SK-N-SH (cell line): ENCODE measurements at regions not wholly inside any gene's neighbourhood (a gene's known extent, or its start where the extent isn't known, plus 50 kb on each side); places are given as distances from the start of the nearest gene placed in this dataset.

Source experiments
- CTCF ChIA-PET: fragments of 300-600, 350-600 bp; formaldehyde crosslinking; extraction: SDS; loops from one replicate; lab custom pipeline; 2021; lab: Yijun Ruan, JAX
- POLR2A ChIA-PET: fragments of 350-600 bp; sonication (Branson Sonifier 250); formaldehyde crosslinking; extraction: SDS; loops from one replicate; lab custom pipeline; 2020; ENCODE audit warnings: antibody characterized with exemption, inconsistent platforms; lab: Yijun Ruan, JAX
- DNase-seq: peaks from one replicate; pipeline ENCODE4 v3.0.0; 2012
- H2AFZ ChIP-seq: fragments of 200-600 bp; sonication (generic); 2 replicates; pipeline ENCODE4 v1.8.1; 2016; ENCODE audit warnings: antibody characterized with exemption, mild to moderate bottlenecking, low read depth
- H3F3A ChIP-seq: fragments of 200-600 bp; sonication (generic); replicated peaks from 2 replicates; pipeline ENCODE3; 2016; ENCODE audit warnings: antibody characterized with exemption, mild to moderate bottlenecking; ENCODE audit not compliant: insufficient read depth
- H3K27ac ChIP-seq, 2 experiments: fragments of 200-500 bp in 1 of 2; fragments of 200-600 bp in 1 of 2; sonication (Bioruptor generic) in 1 of 2; sonication (generic), shearing (Covaris generic) in 1 of 2; 2 replicates each; pipeline versions ENCODE4 v1.5.1 to v1.6.1; 2014 to 2016; ENCODE audit warnings: low read depth in 2 of 2, inconsistent platforms in 1 of 2, low read length in 1 of 2, mild to moderate bottlenecking in 1 of 2, mixed read lengths in 1 of 2
- H3K27me3 ChIP-seq: fragments of 200-600 bp; sonication (generic), shearing (Covaris generic); 2 replicates; pipeline ENCODE4 v1.6.1; 2016; ENCODE audit warnings: mixed run types; ENCODE audit not compliant: insufficient read depth
- H3K36me3 ChIP-seq, 2 experiments: fragments of 200-500 bp in 1 of 2; fragments of 200-600 bp in 1 of 2; sonication (Bioruptor generic) in 1 of 2; sonication (generic) in 1 of 2; replicated peaks in 1 of 2; 2 replicates each; pipeline versions ENCODE3 to v1.5.1; 2014 to 2016; ENCODE audit warnings: low read length in 1 of 2, mild to moderate bottlenecking in 1 of 2; ENCODE audit not compliant: insufficient read depth in 2 of 2, control insufficient read depth in 1 of 2
- H3K4me1 ChIP-seq, 2 experiments: fragments of 200-500 bp in 1 of 2; fragments of 200-600 bp in 1 of 2; sonication (Bioruptor generic) in 1 of 2; sonication (generic), shearing (Covaris generic) in 1 of 2; 2 replicates each; pipeline versions ENCODE4 v1.5.1 to v1.6.1; 2014 to 2016; ENCODE audit warnings: low read depth in 1 of 2, low read length in 1 of 2, mixed run types in 1 of 2; ENCODE audit not compliant: insufficient read depth in 2 of 2, control insufficient read depth in 1 of 2
- H3K4me2 ChIP-seq: fragments of 200-600 bp; sonication (generic), shearing (Covaris generic); 2 replicates; pipeline ENCODE4 v1.6.1; 2017; ENCODE audit warnings: mixed run types
- H3K4me3 ChIP-seq, 2 experiments: fragments of 200-500 bp in 1 of 2; fragments of 200-600 bp in 1 of 2; sonication (Bioruptor generic) in 1 of 2; sonication (generic), shearing (Covaris generic) in 1 of 2; 2 replicates each; pipeline versions ENCODE4 v1.5.1 to v1.8.1; 2014 to 2016; ENCODE audit warnings: low read depth in 2 of 2, inconsistent platforms in 1 of 2, low read length in 1 of 2, mild to moderate bottlenecking in 1 of 2, mixed read lengths in 1 of 2, moderate library complexity in 1 of 2
- H3K79me2 ChIP-seq: fragments of 200-600 bp; sonication (generic); 2 replicates; pipeline ENCODE4 v1.8.1; 2017; ENCODE audit warnings: mild to moderate bottlenecking; ENCODE audit not compliant: insufficient read depth
- H3K9ac ChIP-seq: fragments of 200-600 bp; sonication (generic); 2 replicates; pipeline ENCODE4 v1.6.1; 2017; ENCODE audit warnings: mixed run types
- H3K9me2 ChIP-seq: fragments of 200-600 bp; sonication (generic); 2 replicates; pipeline ENCODE4 v1.6.1; 2017; ENCODE audit warnings: mixed run types
- H3K9me3 ChIP-seq: fragments of 200-600 bp; sonication (generic); 2 replicates; pipeline ENCODE4 v1.6.1; 2017; ENCODE audit warnings: mixed run types, mild to moderate bottlenecking, moderate library complexity
- H4K20me1 ChIP-seq: fragments of 200-600 bp; sonication (generic); 2 replicates; pipeline ENCODE4 v1.6.1; 2017; ENCODE audit warnings: mild to moderate bottlenecking, mixed run types; ENCODE audit not compliant: insufficient read depth
- CHD2 ChIP-seq: fragments of 150-350 bp; IDR thresholded peaks from 2 replicates; pipeline ENCODE4 v1.6.1; 2018; ENCODE audit warnings: low read length; ENCODE audit not compliant: partially characterized antibody
- ELF1 ChIP-seq: IDR thresholded peaks from 2 replicates; pipeline ENCODE4 v1.4.0; 2012
- FOSL2 ChIP-seq: IDR thresholded peaks from 2 replicates; pipeline ENCODE4 v1.4.0; 2012; ENCODE audit warnings: low read depth, mild to moderate bottlenecking, moderate library complexity, borderline replicate concordance
- FOXJ3 ChIP-seq: sonication (generic); formaldehyde crosslinking; IDR thresholded peaks from 2 replicates; pipeline ENCODE4 v1.5.1; 2020; ENCODE audit warnings: mild to moderate bottlenecking, missing genetic modification reagents
- GABPA ChIP-seq: IDR thresholded peaks from 2 replicates; pipeline ENCODE4 v1.4.0; 2012; ENCODE audit warnings: low read depth, mild to moderate bottlenecking
- NFIC ChIP-seq: IDR thresholded peaks from 2 replicates; pipeline ENCODE4 v1.4.0; 2012; ENCODE audit warnings: borderline replicate concordance
- NRF1 ChIP-seq: IDR thresholded peaks from 2 replicates; pipeline ENCODE4 v1.6.1; 2012; ENCODE audit warnings: low read depth, mild to moderate bottlenecking, low read length
- SIN3A ChIP-seq: IDR thresholded peaks from 2 replicates; pipeline ENCODE4 v1.6.1; 2012; ENCODE audit warnings: low read depth, mild to moderate bottlenecking, low read length, moderate library complexity, borderline replicate concordance
- TAF1 ChIP-seq: IDR thresholded peaks from 2 replicates; pipeline ENCODE4 v1.6.1; 2012; ENCODE audit warnings: low read depth, mild to moderate bottlenecking, low read length, moderate library complexity, borderline replicate concordance
- TEAD4 ChIP-seq: IDR thresholded peaks from 2 replicates; pipeline ENCODE4 v1.4.0; 2012; ENCODE audit warnings: mild to moderate bottlenecking, borderline replicate concordance; ENCODE audit not compliant: insufficient read depth
- USF1 ChIP-seq: IDR thresholded peaks from 2 replicates; pipeline ENCODE4 v1.4.0; 2012; ENCODE audit warnings: low read depth, borderline replicate concordance
- WGBS: methylation state at CpG from one replicate; pipeline ENCODE4 v1.1.6; 2017; ENCODE audit warnings: low lambda C conversion rate; 5-methylcytosine and 5-hydroxymethylcytosine counted together
- TF ChIP-seq, protein P1 (sequence below): fragments of 150-350 bp; IDR thresholded peaks from 2 replicates; pipeline ENCODE4 v1.6.1; 2016; ENCODE audit warnings: mild to moderate bottlenecking, low read depth, low read length

DNA sequence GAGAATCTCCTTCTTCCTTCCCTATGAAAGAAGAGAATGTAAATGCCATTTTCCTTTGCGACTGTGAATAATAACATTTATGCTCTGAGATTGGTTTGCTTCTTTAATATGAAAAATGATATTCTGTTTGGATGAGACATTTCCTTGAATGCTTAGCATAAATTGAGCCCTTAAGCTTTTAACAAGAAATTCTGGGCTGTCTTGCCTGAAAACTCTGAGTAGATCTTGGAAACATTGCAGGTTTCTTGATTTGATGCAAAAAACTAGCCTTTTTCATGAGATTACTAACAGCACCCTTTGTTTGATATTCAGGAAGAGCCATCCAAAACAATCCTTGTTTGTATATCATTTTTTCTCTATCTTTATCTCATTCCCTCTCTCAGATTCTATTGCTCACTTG, 272.5 kb downstream of the TMEM38B start:
- H3K36me3 ChIP-seq: no peaks in the 10 kb centered on the region
- CTCF ChIA-PET: interaction anchor here (1.2 kb wide), 1 partner anchor 125 kb away, joined by 3 read pairs; no protein-coding TSS in a partner anchor
- H3K9me3 ChIP-seq: no peaks in the 10 kb centered on the region
- no peaks in the 10 kb centered on the region for H3K9me2 ChIP-seq
- H2AFZ ChIP-seq: no peak overlapping the region
- H3K9ac ChIP-seq: no peak overlapping the region
- H3F3A ChIP-seq: no peaks in the 10 kb centered on the region
- no peak overlapping the region for H3K4me3 ChIP-seq
- no peaks in the 10 kb centered on the region for H4K20me1 ChIP-seq
- TF ChIP-seq USF1 (no peak), FOXJ3 (no peak), SIN3A (no peak)
- TF ChIP-seq, all 33 proteins: peak for 0
- DNase-seq: no peak
- Histone ChIP-seq H3K79me2 (no peaks in the 10 kb centered on the region), H3K27ac (no peak overlapping the region), H3K4me1 (no peaks in the 10 kb centered on the region), H3K4me2 (no peak overlapping the region), H3K27me3 (no peaks in the 10 kb centered on the region)
- 41% methylated on average over 1 of the region's 1 CpG for WGBS
- POLR2A ChIA-PET: no interaction called here

- no peak for DNase-seq
- no peaks in the 10 kb centered on the region for H4K20me1 ChIP-seq
- 16% methylated on average over 1 of the region's 1 CpG for WGBS
- H3K9ac ChIP-seq: no peak overlapping the region
- no peaks in the 10 kb centered on the region for H3K9me2 ChIP-seq
- no peaks in the 10 kb centered on the region for H3K79me2 ChIP-seq
- no peaks in the 10 kb centered on the region for H3K27me3 ChIP-seq
- H3K4me3 ChIP-seq: no peak overlapping the region
- H2AFZ ChIP-seq: no peak overlapping the region
- H3K4me2 ChIP-seq: no peak overlapping the region
- no peaks in the 10 kb centered on the region for H3K36me3 ChIP-seq
- CTCF ChIA-PET: interaction anchor here (1.2 kb wide), 1 partner anchor 125 kb away, joined by 3 read pairs; no protein-coding TSS in a partner anchor
- TF ChIP-seq NFIC (no peak), NRF1 (no peak), TEAD4 (no peak), ELF1 (no peak)
- no peaks in the 10 kb centered on the region for H3F3A ChIP-seq
- no peaks in the 10 kb centered on the region for H3K4me1 ChIP-seq
- POLR2A ChIA-PET: no interaction called here
- H3K9me3 ChIP-seq: no peaks in the 10 kb centered on the region
- H3K27ac ChIP-seq: no peak overlapping the region
These were observed 272.9 kb downstream of the TMEM38B start for GRCh38 chr9:105967248-105967647.

DNA sequence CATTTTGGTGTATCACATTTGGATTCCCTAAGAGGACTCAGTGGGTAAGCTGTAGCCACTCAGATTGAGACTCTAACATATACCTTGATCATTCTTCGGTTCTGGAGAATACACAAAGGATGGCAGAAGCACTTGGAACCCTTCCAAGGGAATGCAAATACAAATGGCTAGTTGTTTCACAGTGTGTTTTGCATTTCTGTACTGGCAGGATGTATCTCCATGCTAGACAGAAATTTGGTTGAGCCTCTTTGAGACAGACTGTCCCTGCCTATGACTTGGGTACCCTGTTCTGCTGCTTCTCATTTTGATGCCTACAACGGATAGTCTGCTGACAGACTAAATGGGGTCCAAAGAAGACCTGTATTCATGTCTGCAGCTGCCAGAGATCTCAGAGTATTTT, 273.5 kb downstream of the TMEM38B start:
- ChIA-PET POLR2A (no interaction called here), CTCF (interaction anchor here (1.2 kb wide), 1 partner anchor 126 kb away, joined by 3 read pairs; no protein-coding TSS in a partner anchor)
- H3F3A ChIP-seq: no peaks in the 10 kb centered on the region
- H3K36me3 ChIP-seq: no peaks in the 10 kb centered on the region
- H3K9me3 ChIP-seq: no peaks in the 10 kb centered on the region
- DNase-seq: no peak
- H4K20me1 ChIP-seq: no peaks in the 10 kb centered on the region
- WGBS: 20% methylated on average over 2 of the region's 2 CpGs
- no peak overlapping the region for H3K4me2 ChIP-seq
- no peak overlapping the region for H3K27ac ChIP-seq
- no peak for TF ChIP-seq TAF1
- TF ChIP-seq CHD2: no peak
- no peak for TF ChIP-seq GABPA
- TF ChIP-seq, protein P1, sequence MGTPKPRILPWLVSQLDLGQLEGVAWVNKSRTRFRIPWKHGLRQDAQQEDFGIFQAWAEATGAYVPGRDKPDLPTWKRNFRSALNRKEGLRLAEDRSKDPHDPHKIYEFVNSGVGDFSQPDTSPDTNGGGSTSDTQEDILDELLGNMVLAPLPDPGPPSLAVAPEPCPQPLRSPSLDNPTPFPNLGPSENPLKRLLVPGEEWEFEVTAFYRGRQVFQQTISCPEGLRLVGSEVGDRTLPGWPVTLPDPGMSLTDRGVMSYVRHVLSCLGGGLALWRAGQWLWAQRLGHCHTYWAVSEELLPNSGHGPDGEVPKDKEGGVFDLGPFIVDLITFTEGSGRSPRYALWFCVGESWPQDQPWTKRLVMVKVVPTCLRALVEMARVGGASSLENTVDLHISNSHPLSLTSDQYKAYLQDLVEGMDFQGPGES: no peak
- no peak for TF ChIP-seq SIN3A
- TF ChIP-seq NFIC: no peak
- no peak for TF ChIP-seq FOSL2
- H3K9ac ChIP-seq: no peak overlapping the region
- H2AFZ ChIP-seq: no peak overlapping the region
- H3K27me3 ChIP-seq: no peaks in the 10 kb centered on the region
- no peaks in the 10 kb centered on the region; a peak in 1 of 4 replicates for H3K4me1 ChIP-seq
- H3K79me2 ChIP-seq: no peaks in the 10 kb centered on the region
- no peak overlapping the region for H3K4me3 ChIP-seq
- H3K9me2 ChIP-seq: no peaks in the 10 kb centered on the region
